ENCODE measurements at regions not wholly inside any gene's neighbourhood (a gene's known extent, or its start where the extent isn't known, plus 50 kb on each side); places are given as distances from the start of the nearest gene placed in this dataset.
"Not testable (repeated sequence)": the region's sequence is repeated elsewhere in the genome, so short reads cannot be mapped to it uniquely, and the experiment has no call there.

DNA sequence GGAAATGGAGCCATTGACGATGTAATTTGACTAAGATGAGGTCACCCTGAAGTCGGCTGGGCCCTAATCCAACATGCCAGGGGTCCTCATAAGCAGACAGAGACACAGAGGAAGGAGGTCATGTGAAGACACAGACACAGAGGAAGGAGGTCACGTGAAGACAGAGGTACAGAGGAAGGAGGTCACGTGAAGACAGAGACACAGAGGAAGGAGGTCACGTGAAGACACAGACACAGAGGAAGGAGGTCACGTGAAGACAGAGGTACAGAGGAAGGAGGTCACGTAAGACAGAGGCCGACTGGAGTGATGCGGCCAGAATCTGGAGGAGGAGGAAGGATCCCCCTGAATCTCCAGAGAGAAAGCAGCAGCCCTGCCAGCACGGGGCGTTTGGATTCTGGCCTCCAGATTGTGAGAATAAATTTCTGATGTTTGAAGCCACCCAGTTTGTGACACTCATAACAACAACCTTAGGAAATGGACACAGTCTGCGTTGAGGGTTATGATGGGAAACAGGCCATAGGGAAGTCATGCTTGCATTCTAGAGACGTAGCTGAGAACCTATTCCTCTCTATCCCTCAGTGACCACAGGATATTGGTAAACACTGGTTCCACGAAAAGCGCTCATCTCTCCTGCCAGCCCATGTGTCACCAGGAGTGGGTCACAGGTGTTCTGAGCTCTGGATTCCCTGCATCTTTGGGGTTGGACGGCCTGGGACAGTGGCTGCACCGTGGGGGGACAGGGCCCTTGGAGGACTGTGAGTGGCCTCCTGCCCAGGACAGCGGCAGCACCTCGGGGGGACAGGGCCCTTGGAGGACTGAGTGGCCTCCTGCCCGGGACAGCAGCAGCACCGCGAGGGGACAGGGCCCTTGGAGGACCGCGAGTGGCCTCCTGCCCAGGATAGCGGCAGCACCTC, 108.5 kb downstream of the SOX1 start:
- no peak for DNase-seq (ENCODE audit: low spot score in 2 of 2)
- Histone ChIP-seq H3K9me3 (peaks cover 5 to 11% of the 10 kb centered on the region in 2 donors), H3K4me1 (no peaks in the 10 kb centered on the region), H3K36me3 (no peaks in the 10 kb centered on the region), H3K27me3 (peaks cover 0 to 35% of the 10 kb centered on the region in 2 donors), H3K4me3 (no peak overlapping the region), H3K27ac (no peak overlapping the region)
- no peak for TF ChIP-seq POLR2A (IDR thresholded peaks at IDR 0.05)
- TF ChIP-seq, protein P1, sequence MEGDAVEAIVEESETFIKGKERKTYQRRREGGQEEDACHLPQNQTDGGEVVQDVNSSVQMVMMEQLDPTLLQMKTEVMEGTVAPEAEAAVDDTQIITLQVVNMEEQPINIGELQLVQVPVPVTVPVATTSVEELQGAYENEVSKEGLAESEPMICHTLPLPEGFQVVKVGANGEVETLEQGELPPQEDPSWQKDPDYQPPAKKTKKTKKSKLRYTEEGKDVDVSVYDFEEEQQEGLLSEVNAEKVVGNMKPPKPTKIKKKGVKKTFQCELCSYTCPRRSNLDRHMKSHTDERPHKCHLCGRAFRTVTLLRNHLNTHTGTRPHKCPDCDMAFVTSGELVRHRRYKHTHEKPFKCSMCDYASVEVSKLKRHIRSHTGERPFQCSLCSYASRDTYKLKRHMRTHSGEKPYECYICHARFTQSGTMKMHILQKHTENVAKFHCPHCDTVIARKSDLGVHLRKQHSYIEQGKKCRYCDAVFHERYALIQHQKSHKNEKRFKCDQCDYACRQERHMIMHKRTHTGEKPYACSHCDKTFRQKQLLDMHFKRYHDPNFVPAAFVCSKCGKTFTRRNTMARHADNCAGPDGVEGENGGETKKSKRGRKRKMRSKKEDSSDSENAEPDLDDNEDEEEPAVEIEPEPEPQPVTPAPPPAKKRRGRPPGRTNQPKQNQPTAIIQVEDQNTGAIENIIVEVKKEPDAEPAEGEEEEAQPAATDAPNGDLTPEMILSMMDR (IDR thresholded peaks at IDR 0.05), result no peak
- TF ChIP-seq POLR2AphosphoS5 (IDR thresholded peaks at IDR 0.05), result no peak
- intact Hi-C loops (cut with DNase I; ENCODE audit: low total_unique reads), result loop anchor here (10.0 kb wide), 1 partner anchor 1531 kb away; no protein-coding TSS in a partner anchor

DNA sequence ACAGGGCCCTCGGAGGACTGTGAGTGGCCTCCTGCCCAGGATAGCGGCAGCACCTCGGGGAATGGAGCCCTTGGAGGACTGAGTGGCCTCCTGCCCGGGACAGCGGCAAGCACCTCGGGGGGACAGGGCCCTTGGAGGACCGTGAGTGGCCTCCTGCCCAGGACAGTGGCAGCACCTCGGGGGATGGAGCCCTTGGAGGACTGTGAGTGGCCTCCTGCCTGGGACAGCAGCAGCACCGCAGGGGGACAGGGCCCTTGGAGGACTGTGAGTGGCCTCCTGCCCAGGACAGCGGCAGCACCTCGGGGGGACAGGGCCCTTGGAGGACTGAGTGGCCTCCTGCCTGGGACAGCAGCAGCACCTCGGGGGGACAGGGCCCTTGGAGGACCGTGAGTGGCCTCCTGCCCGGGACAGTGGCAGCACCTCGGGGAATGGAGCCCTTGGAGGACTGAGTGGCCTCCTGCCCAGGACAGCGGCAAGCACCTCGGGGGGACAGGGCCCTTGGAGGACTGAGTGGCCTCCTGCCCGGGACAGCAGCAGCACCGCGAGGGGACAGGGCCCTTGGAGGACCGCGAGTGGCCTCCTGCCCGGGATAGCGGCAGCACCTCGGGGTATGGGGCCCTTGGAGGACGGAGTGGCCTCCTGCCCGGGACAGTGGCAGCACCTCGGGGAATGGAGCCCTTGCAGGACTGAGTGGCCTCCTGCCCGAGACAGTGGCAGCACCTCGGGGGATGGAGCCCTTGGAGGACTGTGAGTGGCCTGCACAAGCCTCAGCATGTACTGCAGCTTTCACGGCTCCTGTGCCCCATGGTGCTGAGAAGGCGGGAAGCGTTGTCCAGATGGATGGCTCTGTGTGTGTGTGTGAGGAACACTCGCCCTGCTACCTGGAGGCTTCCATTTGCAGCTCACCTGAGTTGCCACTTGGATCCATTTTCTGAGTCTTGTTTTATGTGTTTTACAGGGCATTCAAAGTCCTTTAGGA, 109.5 kb downstream of the SOX1 start:
- H3K9me3 ChIP-seq, result peaks cover 5 to 11% of the 10 kb centered on the region in 2 donors

DNA sequence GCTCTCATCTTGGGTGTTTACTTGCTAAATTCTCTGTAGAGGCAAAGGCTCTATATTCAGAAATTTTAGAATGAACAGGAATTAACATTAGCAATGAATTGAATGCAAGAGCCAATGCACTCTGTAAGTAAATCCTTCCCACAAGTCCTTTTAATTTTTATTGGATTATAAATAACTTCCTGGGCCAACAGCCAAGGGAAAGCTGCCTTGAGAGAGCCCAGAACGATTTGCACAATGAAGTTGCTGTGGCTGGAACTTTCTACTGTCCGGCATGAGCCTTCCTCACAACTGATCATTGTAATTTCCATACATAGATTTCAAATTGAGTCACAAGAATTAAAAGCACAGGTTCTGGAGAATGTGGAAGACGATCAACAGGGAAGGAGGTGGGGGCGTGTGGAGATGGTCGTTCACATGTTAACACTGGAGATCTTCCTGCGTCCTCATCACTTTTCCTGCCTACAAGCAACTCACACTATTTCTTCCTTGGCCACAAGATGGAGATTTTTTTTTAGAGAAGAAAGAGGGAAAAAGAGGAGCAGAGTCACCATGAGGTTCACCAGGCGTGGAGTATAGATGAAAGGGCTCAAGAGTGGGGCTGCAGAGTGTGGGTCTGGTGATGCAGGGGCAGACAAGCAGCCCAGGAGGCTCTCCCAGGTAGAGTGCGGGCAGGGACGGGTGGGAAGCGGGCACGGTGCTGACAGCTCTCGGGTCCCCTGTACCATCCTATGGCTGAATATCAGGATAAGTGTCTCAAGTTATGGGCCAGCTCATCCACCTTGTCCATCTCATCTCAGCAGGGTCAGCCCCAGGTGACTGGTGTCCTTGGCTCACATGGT, 110.7 kb downstream of the SOX1 start:
- intact Hi-C loops (cut with DNase I; ENCODE audit: low total_unique reads), result loop anchor here (10.0 kb wide), 1 partner anchor 1533 kb away; no protein-coding TSS in a partner anchor
- Histone ChIP-seq H3K27ac (no peak overlapping the region), H3K27me3 (peaks cover 0 to 33% of the 10 kb centered on the region in 2 donors)

More for the DNA sequence above, 109.5 kb downstream of the SOX1 start:
- H3K27me3 ChIP-seq, result peaks cover 0 to 39% of the 10 kb centered on the region in 2 donors
- H3K4me3 ChIP-seq; DNase-seq (ENCODE audit: low spot score in 2 of 2); H3K27ac ChIP-seq; H3K4me1 ChIP-seq; H3K36me3 ChIP-seq: not testable (repeated sequence)
- intact Hi-C loops (cut with DNase I; ENCODE audit: low total_unique reads), result loop anchor here (10.0 kb wide), 1 partner anchor 1532 kb away; no protein-coding TSS in a partner anchor

DNA sequence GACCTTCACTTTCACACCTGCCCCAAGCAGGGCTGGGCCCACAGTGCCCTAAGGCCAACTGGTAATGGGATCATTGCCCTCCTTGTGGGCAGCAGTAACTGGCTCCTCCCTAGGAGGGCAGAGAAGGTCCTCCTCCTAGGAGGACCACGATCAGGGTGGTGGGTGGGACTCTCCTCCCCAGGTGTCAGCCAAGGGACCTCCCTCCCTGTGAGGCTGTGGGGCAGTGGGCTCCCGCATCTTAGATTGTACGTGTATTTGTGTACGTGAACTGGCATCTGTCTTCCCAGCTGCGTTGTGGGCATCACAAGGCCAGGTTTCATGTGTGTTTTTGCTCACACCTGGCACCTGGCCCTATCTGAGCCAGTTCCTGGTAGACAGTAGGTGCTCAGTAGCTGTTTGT, 111.8 kb downstream of the SOX1 start:
- no peaks in the 10 kb centered on the region for H3K36me3 ChIP-seq
- intact Hi-C loops (cut with DNase I; ENCODE audit: low total_unique reads), result loop anchor here (10.0 kb wide), 1 partner anchor 1534 kb away; no protein-coding TSS in a partner anchor
- no peak overlapping the region for H3K4me3 ChIP-seq
- H3K9me3 ChIP-seq, result peaks cover 5 to 11% of the 10 kb centered on the region in 2 donors
- TF ChIP-seq, protein P1 (IDR thresholded peaks at IDR 0.05), result no peak
- H3K4me1 ChIP-seq, result no peaks in the 10 kb centered on the region
- no peak for DNase-seq (ENCODE audit: low spot score in 2 of 2)
- H3K27ac ChIP-seq, result no peak overlapping the region
- H3K27me3 ChIP-seq, result peaks cover 0 to 39% of the 10 kb centered on the region in 2 donors

More for the DNA sequence above, 110.7 kb downstream of the SOX1 start:
- peaks cover 5 to 11% of the 10 kb centered on the region in 2 donors for H3K9me3 ChIP-seq
- TF ChIP-seq POLR2AphosphoS5 (IDR thresholded peaks at IDR 0.05), result no peak
- TF ChIP-seq, protein P1 (IDR thresholded peaks at IDR 0.05), result no peak
- no peak for TF ChIP-seq POLR2A (IDR thresholded peaks at IDR 0.05)
- H3K4me1 ChIP-seq, result no peaks in the 10 kb centered on the region
- H3K4me3 ChIP-seq, result no peak overlapping the region
- no peak for DNase-seq (ENCODE audit: low spot score in 2 of 2)
- no peaks in the 10 kb centered on the region for H3K36me3 ChIP-seq

DNA sequence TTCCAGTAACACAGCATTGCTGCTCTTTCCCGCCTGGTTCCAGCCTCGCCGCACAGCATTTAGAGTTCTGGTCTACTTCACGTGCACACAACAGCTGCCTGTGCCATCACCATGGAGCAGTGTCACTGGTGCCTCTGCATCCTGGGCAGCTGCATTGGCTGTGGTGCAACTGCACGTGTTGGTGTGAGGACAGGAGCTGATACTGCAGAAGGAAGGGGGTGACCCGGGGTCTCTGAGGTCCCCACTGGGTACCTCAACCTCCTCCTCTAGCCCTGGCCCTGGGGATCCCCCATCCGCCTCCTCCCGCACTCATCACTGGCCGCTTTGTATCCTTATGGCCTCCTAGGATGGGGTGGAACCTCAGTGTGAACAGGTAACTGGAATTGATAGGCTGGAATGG, 112.5 kb downstream of the SOX1 start:
- Histone ChIP-seq H3K27ac (no peak overlapping the region), H3K36me3 (no peaks in the 10 kb centered on the region), H3K4me1 (no peaks in the 10 kb centered on the region), H3K9me3 (peaks cover 4% of the 10 kb centered on the region in 2 donors), H3K4me3 (no peak overlapping the region), H3K27me3 (peaks cover 0 to 46% of the 10 kb centered on the region in 2 donors)
- TF ChIP-seq POLR2A (IDR thresholded peaks at IDR 0.05) (no peak), POLR2AphosphoS5 (IDR thresholded peaks at IDR 0.05) (no peak)
- TF ChIP-seq, protein P1 (IDR thresholded peaks at IDR 0.05), result no peak
- no peak for DNase-seq (ENCODE audit: low spot score in 2 of 2)
- intact Hi-C loops (cut with DNase I; ENCODE audit: low total_unique reads), result loop anchor here (10.0 kb wide), 1 partner anchor 1535 kb away; no protein-coding TSS in a partner anchor
